ENCODE measurements at regions not wholly inside any gene's neighbourhood (a gene's known extent, or its start where the extent isn't known, plus 50 kb on each side); places are given as distances from the start of the nearest gene placed in this dataset.

GRCh38 chr5:3277590-3278196 is 317.9 kb upstream of the IRX1 start:
- ATAC-seq (replicated peaks): peak; percentile 32
- Mint-ChIP-seq H3K4me3 (no peak overlapping the region), H3K9me3 (peaks cover 4% of the 10 kb centered on the region), H3K36me3 (ENCODE audit: low read depth) (no peaks in the 10 kb centered on the region), H3K4me1 (no peaks in the 10 kb centered on the region), H3K27ac (no peak overlapping the region), H3K27me3 (no peaks in the 10 kb centered on the region)

GRCh38 chr5:3276896-3277295 is 318.7 kb upstream of the IRX1 start:
- H3K4me1 Mint-ChIP-seq: no peaks in the 10 kb centered on the region
- ATAC-seq (replicated peaks): no peak
- no peaks in the 10 kb centered on the region for H3K36me3 Mint-ChIP-seq (ENCODE audit: low read depth)
- peaks cover 4% of the 10 kb centered on the region for H3K9me3 Mint-ChIP-seq
- no peak overlapping the region for H3K27ac Mint-ChIP-seq
- H3K27me3 Mint-ChIP-seq: no peaks in the 10 kb centered on the region
- H3K4me3 Mint-ChIP-seq: no peak overlapping the region

GRCh38 chr5:3269395-3270169 is 326.1 kb upstream of the IRX1 start:
- Mint-ChIP-seq H3K36me3 (ENCODE audit: low read depth) (no peaks in the 10 kb centered on the region), H3K4me3 (no peak overlapping the region), H3K4me1 (no peaks in the 10 kb centered on the region), H3K9me3 (peaks cover 5% of the 10 kb centered on the region), H3K27me3 (no peaks in the 10 kb centered on the region), H3K27ac (no peak overlapping the region)
- no peak for ATAC-seq (replicated peaks)

GRCh38 chr5:3268760-3269330 is 326.8 kb upstream of the IRX1 start:
- Mint-ChIP-seq H3K9me3 (peaks cover 5% of the 10 kb centered on the region), H3K4me3 (no peak overlapping the region), H3K36me3 (ENCODE audit: low read depth) (no peaks in the 10 kb centered on the region), H3K27ac (no peak overlapping the region), H3K27me3 (no peaks in the 10 kb centered on the region), H3K4me1 (no peaks in the 10 kb centered on the region)
- no peak for ATAC-seq (replicated peaks)

- Mint-ChIP-seq H3K9me3 (peaks cover 10% of the 10 kb centered on the region), H3K36me3 (ENCODE audit: low read depth) (no peaks in the 10 kb centered on the region), H3K27me3 (no peaks in the 10 kb centered on the region), H3K4me3 (no peak overlapping the region), H3K27ac (no peak overlapping the region), H3K4me1 (no peaks in the 10 kb centered on the region)
- ATAC-seq (replicated peaks): no peak
Measured at GRCh38 chr5:3266861-3267260, 328.8 kb upstream of the IRX1 start.

- no peaks in the 10 kb centered on the region for H3K27me3 Mint-ChIP-seq
- no peak overlapping the region for H3K27ac Mint-ChIP-seq
- no peaks in the 10 kb centered on the region for H3K4me1 Mint-ChIP-seq
- peaks cover 10% of the 10 kb centered on the region for H3K9me3 Mint-ChIP-seq
- ATAC-seq (replicated peaks): no peak
- H3K4me3 Mint-ChIP-seq: no peak overlapping the region
- H3K36me3 Mint-ChIP-seq (ENCODE audit: low read depth): no peaks in the 10 kb centered on the region
Measured at GRCh38 chr5:3265936-3266335, 329.7 kb upstream of the IRX1 start.

- Mint-ChIP-seq H3K27me3 (no peaks in the 10 kb centered on the region), H3K36me3 (ENCODE audit: low read depth) (no peaks in the 10 kb centered on the region), H3K4me3 (no peak overlapping the region), H3K9me3 (peaks cover 10% of the 10 kb centered on the region), H3K4me1 (no peaks in the 10 kb centered on the region), H3K27ac (no peak overlapping the region)
- no peak for ATAC-seq (replicated peaks)
Measured at GRCh38 chr5:3265131-3265885, 330.3 kb upstream of the IRX1 start.

- ATAC-seq (replicated peaks): no peak
- Mint-ChIP-seq H3K4me3 (no peak overlapping the region), H3K9me3 (peaks cover 10% of the 10 kb centered on the region), H3K4me1 (no peaks in the 10 kb centered on the region), H3K27me3 (no peaks in the 10 kb centered on the region), H3K27ac (no peak overlapping the region), H3K36me3 (ENCODE audit: low read depth) (no peaks in the 10 kb centered on the region)
Measured at GRCh38 chr5:3262451-3262850, 333.2 kb upstream of the IRX1 start.

- Mint-ChIP-seq H3K27me3 (no peaks in the 10 kb centered on the region), H3K36me3 (ENCODE audit: low read depth) (no peaks in the 10 kb centered on the region), H3K4me1 (no peaks in the 10 kb centered on the region), H3K9me3 (peaks cover 10% of the 10 kb centered on the region), H3K4me3 (no peak overlapping the region), H3K27ac (no peak overlapping the region)
- no peak for ATAC-seq (replicated peaks)
Measured at GRCh38 chr5:3261081-3261480, 334.6 kb upstream of the IRX1 start.

- no peaks in the 10 kb centered on the region for H3K36me3 Mint-ChIP-seq (ENCODE audit: low read depth)
- no peak overlapping the region for H3K27ac Mint-ChIP-seq
- H3K4me1 Mint-ChIP-seq: no peaks in the 10 kb centered on the region
- peaks cover 5% of the 10 kb centered on the region for H3K9me3 Mint-ChIP-seq
- no peaks in the 10 kb centered on the region for H3K27me3 Mint-ChIP-seq
- ATAC-seq (replicated peaks): no peak
- no peak overlapping the region for H3K4me3 Mint-ChIP-seq
Measured at GRCh38 chr5:3258050-3258449, 337.6 kb upstream of the IRX1 start.

GRCh38 chr5:3252235-3252634 is 343.4 kb upstream of the IRX1 start:
- H3K4me3 Mint-ChIP-seq: no peak overlapping the region
- H3K4me1 Mint-ChIP-seq: no peaks in the 10 kb centered on the region
- peaks cover 14% of the 10 kb centered on the region for H3K9me3 Mint-ChIP-seq
- H3K27ac Mint-ChIP-seq: no peak overlapping the region
- H3K36me3 Mint-ChIP-seq (ENCODE audit: low read depth): no peaks in the 10 kb centered on the region
- H3K27me3 Mint-ChIP-seq: peaks cover 4% of the 10 kb centered on the region
- ATAC-seq (replicated peaks): no peak

GRCh38 chr5:3251784-3252183 is 343.8 kb upstream of the IRX1 start:
- Mint-ChIP-seq H3K4me1 (no peaks in the 10 kb centered on the region), H3K9me3 (peaks cover 14% of the 10 kb centered on the region), H3K36me3 (ENCODE audit: low read depth) (no peaks in the 10 kb centered on the region), H3K27ac (no peak overlapping the region), H3K4me3 (no peak overlapping the region), H3K27me3 (peaks cover 4% of the 10 kb centered on the region)
- no peak for ATAC-seq (replicated peaks)

- Mint-ChIP-seq H3K27ac (no peak overlapping the region), H3K36me3 (ENCODE audit: low read depth) (no peaks in the 10 kb centered on the region), H3K27me3 (peaks cover 4% of the 10 kb centered on the region), H3K4me1 (no peaks in the 10 kb centered on the region), H3K4me3 (no peak overlapping the region), H3K9me3 (peaks cover 14% of the 10 kb centered on the region)
- no peak for ATAC-seq (replicated peaks)
Measured at GRCh38 chr5:3249401-3249800, 346.2 kb upstream of the IRX1 start.

- no peak for ATAC-seq (replicated peaks)
- H3K36me3 Mint-ChIP-seq (ENCODE audit: low read depth): no peaks in the 10 kb centered on the region
- H3K4me3 Mint-ChIP-seq: no peak overlapping the region
- no peaks in the 10 kb centered on the region for H3K27me3 Mint-ChIP-seq
- H3K9me3 Mint-ChIP-seq: peaks cover 5% of the 10 kb centered on the region
- H3K4me1 Mint-ChIP-seq: no peaks in the 10 kb centered on the region
- H3K27ac Mint-ChIP-seq: no peak overlapping the region
Measured at GRCh38 chr5:3237276-3237868, 358.3 kb upstream of the IRX1 start.
